ENCODE measurements at regions not wholly inside any gene's neighbourhood (a gene's known extent, or its start where the extent isn't known, plus 50 kb on each side); places are given as distances from the start of the nearest gene placed in this dataset.

- no peak for TF ChIP-seq POLR2A (IDR thresholded peaks at IDR 0.05; ENCODE audit: extremely low read depth, insufficient read length)
- TF ChIP-seq CTCF (IDR thresholded peaks at IDR 0.05; ENCODE audit: low read depth, low read length), result no peak
- TF ChIP-seq MYC (IDR thresholded peaks at IDR 0.05; ENCODE audit: low read depth, low read length), result no peak
- no peak for TF ChIP-seq MAX (IDR thresholded peaks at IDR 0.05; ENCODE audit: low read depth, low read length)
These were observed 120.0 kb downstream of the AASDHPPT start for GRCh38 chr11:106197438-106197837.
